ENCODE measurements at regions not wholly inside any gene's neighbourhood (a gene's known extent, or its start where the extent isn't known, plus 50 kb on each side); places are given as distances from the start of the nearest gene placed in this dataset.

DNA sequence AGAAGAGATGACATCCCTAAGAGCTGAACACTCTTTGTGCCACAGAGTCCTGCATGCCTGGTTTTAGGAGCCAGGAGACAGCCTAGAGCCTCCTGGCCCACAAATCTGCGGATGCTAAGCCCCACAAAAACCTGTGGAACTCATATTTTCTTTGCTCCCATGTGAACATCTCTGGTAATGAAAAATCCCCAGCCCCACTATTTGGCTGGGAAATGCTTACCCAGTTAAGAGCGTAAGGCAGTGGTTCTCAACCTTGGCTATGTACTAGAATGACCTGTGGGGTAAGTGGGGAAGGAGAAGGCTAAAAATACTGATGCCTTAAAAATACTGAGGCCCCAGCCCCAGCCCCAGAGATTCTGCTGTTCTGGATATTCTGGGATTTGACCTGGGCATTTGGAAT, 208.1 kb downstream of the EN1 start:
- Histone ChIP-seq H3K27me3 (peaks cover 48% of the 10 kb centered on the region), H3K9ac (no peak overlapping the region), H3K79me2 (ENCODE audit: low read depth) (no peaks in the 10 kb centered on the region), H3K36me3 (no peaks in the 10 kb centered on the region), H3K9me3 (ENCODE audit: low read depth) (no peaks in the 10 kb centered on the region), H4K20me1 (ENCODE audit: low read depth) (no peaks in the 10 kb centered on the region), H3K4me3 (no peak overlapping the region), H3K4me2 (no peak overlapping the region), H3K4me1 (peaks cover 10% of the 10 kb centered on the region), H2AFZ (replicated peaks) (no peak overlapping the region), H3K27ac (no peak overlapping the region), H3F3A (ENCODE audit: low read depth) (peaks cover 8% of the 10 kb centered on the region)
- DNase-seq (ENCODE audit: low spot score), result no peak
- Mint-ChIP-seq H3K4me3 (no peak overlapping the region), H3K36me3 (no peaks in the 10 kb centered on the region), H3K27ac (no peak overlapping the region), H3K27me3 (ENCODE audit: insufficient read depth, low read depth) (peaks cover 6% of the 10 kb centered on the region), H3K4me1 (peaks cover 21% of the 10 kb centered on the region), H3K9me3 (peaks cover 12% of the 10 kb centered on the region)
- no peak for TF ChIP-seq EZH2phosphoT487 (IDR thresholded peaks at IDR 0.05)
- TF ChIP-seq, protein P1, sequence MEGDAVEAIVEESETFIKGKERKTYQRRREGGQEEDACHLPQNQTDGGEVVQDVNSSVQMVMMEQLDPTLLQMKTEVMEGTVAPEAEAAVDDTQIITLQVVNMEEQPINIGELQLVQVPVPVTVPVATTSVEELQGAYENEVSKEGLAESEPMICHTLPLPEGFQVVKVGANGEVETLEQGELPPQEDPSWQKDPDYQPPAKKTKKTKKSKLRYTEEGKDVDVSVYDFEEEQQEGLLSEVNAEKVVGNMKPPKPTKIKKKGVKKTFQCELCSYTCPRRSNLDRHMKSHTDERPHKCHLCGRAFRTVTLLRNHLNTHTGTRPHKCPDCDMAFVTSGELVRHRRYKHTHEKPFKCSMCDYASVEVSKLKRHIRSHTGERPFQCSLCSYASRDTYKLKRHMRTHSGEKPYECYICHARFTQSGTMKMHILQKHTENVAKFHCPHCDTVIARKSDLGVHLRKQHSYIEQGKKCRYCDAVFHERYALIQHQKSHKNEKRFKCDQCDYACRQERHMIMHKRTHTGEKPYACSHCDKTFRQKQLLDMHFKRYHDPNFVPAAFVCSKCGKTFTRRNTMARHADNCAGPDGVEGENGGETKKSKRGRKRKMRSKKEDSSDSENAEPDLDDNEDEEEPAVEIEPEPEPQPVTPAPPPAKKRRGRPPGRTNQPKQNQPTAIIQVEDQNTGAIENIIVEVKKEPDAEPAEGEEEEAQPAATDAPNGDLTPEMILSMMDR (IDR thresholded peaks at IDR 0.05), result no peak
- no peak for TF ChIP-seq EZH2 (IDR thresholded peaks at IDR 0.05)

DNA sequence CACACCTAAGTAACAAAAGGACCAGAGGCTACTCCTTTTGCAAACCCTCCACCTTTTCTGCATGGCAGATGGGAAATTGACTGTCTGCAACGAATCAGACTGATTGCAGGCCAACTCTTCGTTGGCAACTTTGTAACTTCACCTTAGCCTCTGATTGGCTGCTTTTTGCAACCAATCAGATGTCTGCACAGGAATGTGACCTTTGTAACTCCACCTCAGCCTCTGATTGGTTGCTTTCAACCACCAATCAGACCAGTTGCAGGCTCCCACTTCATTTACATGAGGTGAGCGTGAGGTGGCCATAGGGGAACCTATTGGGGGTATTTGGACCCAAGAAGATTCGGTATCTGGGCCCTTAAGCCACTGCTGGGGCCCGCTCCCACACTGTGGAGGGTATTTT, 209.0 kb downstream of the EN1 start:
- no peaks in the 10 kb centered on the region for H3F3A ChIP-seq (ENCODE audit: low read depth)
- H3K36me3 ChIP-seq, result no peaks in the 10 kb centered on the region
- H3K9me3 ChIP-seq (ENCODE audit: low read depth), result no peaks in the 10 kb centered on the region
- no peaks in the 10 kb centered on the region for H4K20me1 ChIP-seq (ENCODE audit: low read depth)
- no peak for TF ChIP-seq EZH2 (IDR thresholded peaks at IDR 0.05)
- TF ChIP-seq, protein P1 (IDR thresholded peaks at IDR 0.05), result no peak
- no peak for TF ChIP-seq EZH2phosphoT487 (IDR thresholded peaks at IDR 0.05)
- no peak overlapping the region for H3K9ac ChIP-seq
- no peak overlapping the region for H3K4me2 ChIP-seq
- no peak overlapping the region for H3K4me3 ChIP-seq
- no peaks in the 10 kb centered on the region for H3K36me3 Mint-ChIP-seq
- H3K27me3 Mint-ChIP-seq (ENCODE audit: insufficient read depth, low read depth), result peaks cover 6% of the 10 kb centered on the region
- no peak overlapping the region for H2AFZ ChIP-seq (replicated peaks)
- H3K4me3 Mint-ChIP-seq, result no peak overlapping the region
- peaks cover 47% of the 10 kb centered on the region for H3K27me3 ChIP-seq
- H3K79me2 ChIP-seq (ENCODE audit: low read depth), result no peaks in the 10 kb centered on the region
- no peak for DNase-seq (ENCODE audit: low spot score)
- peaks cover 22% of the 10 kb centered on the region for H3K4me1 Mint-ChIP-seq
- no peak overlapping the region for H3K27ac ChIP-seq
- H3K4me1 ChIP-seq, result peaks cover under 1% of the 10 kb centered on the region
- H3K9me3 Mint-ChIP-seq, result peaks cover 13% of the 10 kb centered on the region
- no peak overlapping the region for H3K27ac Mint-ChIP-seq

- no peaks in the 10 kb centered on the region for H4K20me1 ChIP-seq (ENCODE audit: low read depth)
- H3K4me3 ChIP-seq, result no peak overlapping the region
- no peak for DNase-seq (ENCODE audit: low spot score)
- H2AFZ ChIP-seq (replicated peaks), result no peak overlapping the region
- Mint-ChIP-seq H3K27me3 (ENCODE audit: insufficient read depth, low read depth) (peaks cover 8% of the 10 kb centered on the region), H3K4me3 (no peak overlapping the region), H3K27ac (no peak overlapping the region), H3K4me1 (peaks cover 22% of the 10 kb centered on the region), H3K36me3 (no peaks in the 10 kb centered on the region), H3K9me3 (peaks cover 18% of the 10 kb centered on the region)
- no peaks in the 10 kb centered on the region for H3K4me1 ChIP-seq
- no peaks in the 10 kb centered on the region for H3F3A ChIP-seq (ENCODE audit: low read depth)
- no peaks in the 10 kb centered on the region for H3K9me3 ChIP-seq (ENCODE audit: low read depth)
- no peak overlapping the region for H3K27ac ChIP-seq
- H3K9ac ChIP-seq, result no peak overlapping the region
- no peak overlapping the region for H3K4me2 ChIP-seq
- no peaks in the 10 kb centered on the region for H3K36me3 ChIP-seq
- TF ChIP-seq EZH2phosphoT487 (IDR thresholded peaks at IDR 0.05), result no peak
- TF ChIP-seq, protein P1 (IDR thresholded peaks at IDR 0.05), result no peak
- no peak for TF ChIP-seq EZH2 (IDR thresholded peaks at IDR 0.05)
- H3K79me2 ChIP-seq (ENCODE audit: low read depth), result no peaks in the 10 kb centered on the region
- peaks cover 23% of the 10 kb centered on the region for H3K27me3 ChIP-seq
These were observed 211.6 kb downstream of the EN1 start for GRCh38 chr2:118635891-118636290.

All from neural progenitor cell (in vitro differentiated cells).